ENCODE measurements at regions not wholly inside any gene's neighbourhood (a gene's known extent, or its start where the extent isn't known, plus 50 kb on each side); places are given as distances from the start of the nearest gene placed in this dataset.

- no peak for TF ChIP-seq ZNF717 (CRISPR knock-in tag; IDR thresholded peaks at IDR 0.05)
- TF ChIP-seq CBX2 (IDR thresholded peaks at IDR 0.05; ENCODE audit: insufficient read depth, low read length, poor library complexity, severe bottlenecking): no peak
- TF ChIP-seq NCOA1 (IDR thresholded peaks at IDR 0.05; ENCODE audit: low read depth): no peak
- no peak for TF ChIP-seq ZNF512 (tag; IDR thresholded peaks at IDR 0.05)
- no peak for TF ChIP-seq POLR2A (conservative IDR thresholded peaks at IDR 0.05)
Observed at GRCh38 chr4:13263967-13264525, 220.1 kb downstream of the RAB28 start.

Data from K562 (cell line).